WTC11 (cell line): ENCODE measurements at regions not wholly inside any gene's neighbourhood (a gene's known extent, or its start where the extent isn't known, plus 50 kb on each side); places are given as distances from the start of the nearest gene placed in this dataset.
"Not testable (repeated sequence)": the region's sequence is repeated elsewhere in the genome, so short reads cannot be mapped to it uniquely, and the experiment has no call there.

Experiments used
- ATAC-seq: fragments of 200-7000 bp; cut with Tn5 transposase; 2 replicates; pipeline ENCODE4 v1.10.0; 2021; ENCODE audit warnings: mild to moderate bottlenecking, moderate library complexity
- CTCF ChIA-PET: fragments of 300-600 bp; sonication (Branson Sonifier 250); formaldehyde crosslinking; loops from one replicate; lab custom pipeline; 2021; ENCODE audit warnings: antibody characterized with exemption; lab: Charles Lee
- POLR2A ChIA-PET: fragments of 350-600 bp; sonication (Branson Sonifier 250); formaldehyde crosslinking; loops from one replicate; lab custom pipeline; 2021; ENCODE audit warnings: antibody characterized with exemption; lab: Charles Lee
- DNase-seq: peaks from one replicate; pipeline ENCODE4 v3.0.0; 2021; ENCODE audit warnings: low spot score
- H3K27ac Mint-ChIP-seq: 2 replicates; pipeline ENCODE4 v1.8.0; 2021; ENCODE audit warnings: mixed read lengths
- H3K27me3 Mint-ChIP-seq: 2 replicates; pipeline ENCODE4 v1.8.0; 2021; ENCODE audit warnings: low read depth, mild to moderate bottlenecking, moderate library complexity, mixed read lengths
- H3K36me3 Mint-ChIP-seq: 2 replicates; pipeline ENCODE4 v1.8.0; 2021; ENCODE audit warnings: mixed read lengths
- H3K4me1 Mint-ChIP-seq: 2 replicates; pipeline ENCODE4 v1.8.0; 2022; ENCODE audit warnings: mixed read lengths
- H3K4me3 Mint-ChIP-seq: 2 replicates; pipeline ENCODE4 v1.8.0; 2021; ENCODE audit warnings: mild to moderate bottlenecking, moderate library complexity, mixed read lengths
- H3K9me3 Mint-ChIP-seq: 2 replicates; pipeline ENCODE4 v1.8.0; 2021; ENCODE audit warnings: mixed read lengths
- CREB1 ChIP-seq: sonication (generic); formaldehyde crosslinking; IDR thresholded peaks from 2 replicates; pipeline ENCODE4 v1.8.0; 2023; ENCODE audit warnings: mild to moderate bottlenecking, missing genetic modification reagents
- ELF4 ChIP-seq: sonication (generic); formaldehyde crosslinking; IDR thresholded peaks from 2 replicates; pipeline ENCODE4 v1.8.1; 2022; ENCODE audit warnings: low read depth, mild to moderate bottlenecking, moderate library complexity, missing genetic modification reagents
- FOXJ3 ChIP-seq: sonication (generic); formaldehyde crosslinking; IDR thresholded peaks from 2 replicates; pipeline ENCODE4 v1.9.0; 2021; ENCODE audit warnings: missing genetic modification reagents, mild to moderate bottlenecking, borderline replicate concordance
- FOXP1 ChIP-seq: sonication (generic); formaldehyde crosslinking; IDR thresholded peaks from 2 replicates; pipeline ENCODE4 v1.8.0; 2022; ENCODE audit warnings: missing genetic modification reagents, mild to moderate bottlenecking, moderate library complexity, borderline replicate concordance
- KAT7 ChIP-seq: sonication (generic); formaldehyde crosslinking; IDR thresholded peaks from 2 replicates; pipeline ENCODE4 v1.8.1; 2023; ENCODE audit warnings: missing genetic modification reagents, mild to moderate bottlenecking, borderline replicate concordance
- MXD4 ChIP-seq: fragments of 250-450 bp; sonication (Bioruptor Pico); IDR thresholded peaks from 2 replicates; pipeline ENCODE4 v1.8.0; 2021; ENCODE audit warnings: mild to moderate bottlenecking, moderate library complexity, borderline replicate concordance
- NFATC4 ChIP-seq: fragments of 250-450 bp; sonication (Bioruptor Pico); IDR thresholded peaks from 2 replicates; pipeline ENCODE4 v1.9.0; 2021; ENCODE audit warnings: mild to moderate bottlenecking
- NFE2L1 ChIP-seq: sonication (generic); formaldehyde crosslinking; IDR thresholded peaks from 2 replicates; pipeline ENCODE4 v1.8.1; 2023; ENCODE audit warnings: missing genetic modification reagents
- NFYB ChIP-seq: sonication (generic); formaldehyde crosslinking; conservative IDR thresholded peaks from 2 replicates; pipeline ENCODE4 v1.8.0; 2022; ENCODE audit warnings: low read depth, missing genetic modification reagents
- RELA ChIP-seq: sonication (generic); formaldehyde crosslinking; IDR thresholded peaks from 2 replicates; pipeline ENCODE4 v1.8.1; 2022; ENCODE audit warnings: missing genetic modification reagents, mild to moderate bottlenecking, borderline replicate concordance
- SOX15 ChIP-seq: fragments of 250-450 bp; sonication (Bioruptor Pico); IDR thresholded peaks from 2 replicates; pipeline ENCODE4 v1.9.0; 2021; ENCODE audit warnings: mild to moderate bottlenecking
- SP1 ChIP-seq: sonication (generic); formaldehyde crosslinking; conservative IDR thresholded peaks from 2 replicates; pipeline ENCODE4 v1.8.1; 2022; ENCODE audit warnings: missing genetic modification reagents
- ZBTB21 ChIP-seq: sonication (generic); formaldehyde crosslinking; IDR thresholded peaks from 2 replicates; pipeline ENCODE4 v1.8.1; 2023; ENCODE audit warnings: mild to moderate bottlenecking, missing genetic modification reagents, borderline replicate concordance
- ZNF219 ChIP-seq: sonication (generic); formaldehyde crosslinking; IDR thresholded peaks from 2 replicates; pipeline ENCODE4 v1.8.0; 2023; ENCODE audit warnings: missing genetic modification reagents, mild to moderate bottlenecking, borderline replicate concordance
- ZNF263 ChIP-seq: sonication (generic); formaldehyde crosslinking; IDR thresholded peaks from 2 replicates; pipeline ENCODE4 v1.8.1; 2022; ENCODE audit warnings: low read depth, mild to moderate bottlenecking, moderate library complexity, missing genetic modification reagents
- ZNF423 ChIP-seq: fragments of 250-450 bp; sonication (Bioruptor Pico); IDR thresholded peaks from 2 replicates; pipeline ENCODE4 v2.1.2; 2022; ENCODE audit warnings: mild to moderate bottlenecking, moderate library complexity
- TF ChIP-seq, protein P1 (sequence below): sonication (generic); formaldehyde crosslinking; IDR thresholded peaks from 2 replicates; pipeline ENCODE4 v1.8.1; 2023; ENCODE audit warnings: mild to moderate bottlenecking, missing genetic modification reagents, moderate library complexity
- TF ChIP-seq, protein P2 (sequence below): fragments of 200-600 bp; IDR thresholded peaks from 2 replicates; pipeline ENCODE4 v1.8.0; 2022; ENCODE audit warnings: antibody characterized with exemption
- TF ChIP-seq, protein P3 (sequence below): fragments of 250-450 bp; sonication (Bioruptor Pico); conservative IDR thresholded peaks from 2 replicates; pipeline ENCODE4 v1.9.0; 2021; ENCODE audit warnings: mild to moderate bottlenecking
- TF ChIP-seq, protein P4 (sequence below): sonication (generic); formaldehyde crosslinking; IDR thresholded peaks from 2 replicates; pipeline ENCODE4 v1.8.0; 2022; ENCODE audit warnings: mild to moderate bottlenecking, missing genetic modification reagents
- TF ChIP-seq, protein P5 (sequence below): sonication (generic); formaldehyde crosslinking; IDR thresholded peaks from 2 replicates; pipeline ENCODE4 v1.8.0; 2023; ENCODE audit warnings: missing genetic modification reagents
- TF ChIP-seq, protein P6 (sequence below): fragments of 250-450 bp; sonication (Bioruptor Pico); IDR thresholded peaks from 2 replicates; pipeline ENCODE4 v1.8.0; 2021; ENCODE audit warnings: mild to moderate bottlenecking
- TF ChIP-seq, protein P7 (sequence below): sonication (generic); formaldehyde crosslinking; IDR thresholded peaks from 2 replicates; pipeline ENCODE4 v1.8.1; 2022; ENCODE audit warnings: low read depth, mild to moderate bottlenecking, moderate library complexity, missing genetic modification reagents, borderline replicate concordance

DNA sequence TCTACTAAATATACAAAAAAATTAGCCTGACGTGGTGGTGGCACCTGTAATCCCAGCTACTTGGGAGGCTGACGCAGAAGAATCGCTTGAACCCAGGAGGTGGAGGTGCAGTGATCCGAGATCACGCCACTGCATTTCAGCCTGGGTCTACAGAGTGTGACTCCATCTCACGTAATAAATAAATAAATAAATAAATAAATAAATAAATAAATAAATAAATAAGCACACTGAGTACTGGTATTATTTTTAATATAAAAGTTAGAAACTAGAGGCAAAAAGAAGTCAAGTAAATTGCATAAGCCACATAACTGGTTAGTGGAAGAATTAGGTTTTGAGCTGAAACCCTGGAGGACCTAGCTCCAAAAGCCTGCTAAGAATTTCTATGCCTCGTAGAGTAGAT, 1262.7 kb upstream of the PABPC4L start (continued):
- TF ChIP-seq, protein P1, sequence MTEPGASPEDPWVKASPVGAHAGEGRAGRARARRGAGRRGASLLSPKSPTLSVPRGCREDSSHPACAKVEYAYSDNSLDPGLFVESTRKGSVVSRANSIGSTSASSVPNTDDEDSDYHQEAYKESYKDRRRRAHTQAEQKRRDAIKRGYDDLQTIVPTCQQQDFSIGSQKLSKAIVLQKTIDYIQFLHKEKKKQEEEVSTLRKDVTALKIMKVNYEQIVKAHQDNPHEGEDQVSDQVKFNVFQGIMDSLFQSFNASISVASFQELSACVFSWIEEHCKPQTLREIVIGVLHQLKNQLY (CRISPR knock-in tag): no peak
- TF ChIP-seq, protein P2, sequence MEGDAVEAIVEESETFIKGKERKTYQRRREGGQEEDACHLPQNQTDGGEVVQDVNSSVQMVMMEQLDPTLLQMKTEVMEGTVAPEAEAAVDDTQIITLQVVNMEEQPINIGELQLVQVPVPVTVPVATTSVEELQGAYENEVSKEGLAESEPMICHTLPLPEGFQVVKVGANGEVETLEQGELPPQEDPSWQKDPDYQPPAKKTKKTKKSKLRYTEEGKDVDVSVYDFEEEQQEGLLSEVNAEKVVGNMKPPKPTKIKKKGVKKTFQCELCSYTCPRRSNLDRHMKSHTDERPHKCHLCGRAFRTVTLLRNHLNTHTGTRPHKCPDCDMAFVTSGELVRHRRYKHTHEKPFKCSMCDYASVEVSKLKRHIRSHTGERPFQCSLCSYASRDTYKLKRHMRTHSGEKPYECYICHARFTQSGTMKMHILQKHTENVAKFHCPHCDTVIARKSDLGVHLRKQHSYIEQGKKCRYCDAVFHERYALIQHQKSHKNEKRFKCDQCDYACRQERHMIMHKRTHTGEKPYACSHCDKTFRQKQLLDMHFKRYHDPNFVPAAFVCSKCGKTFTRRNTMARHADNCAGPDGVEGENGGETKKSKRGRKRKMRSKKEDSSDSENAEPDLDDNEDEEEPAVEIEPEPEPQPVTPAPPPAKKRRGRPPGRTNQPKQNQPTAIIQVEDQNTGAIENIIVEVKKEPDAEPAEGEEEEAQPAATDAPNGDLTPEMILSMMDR: no peak
- TF ChIP-seq NFATC4: no peak
- TF ChIP-seq, protein P3, sequence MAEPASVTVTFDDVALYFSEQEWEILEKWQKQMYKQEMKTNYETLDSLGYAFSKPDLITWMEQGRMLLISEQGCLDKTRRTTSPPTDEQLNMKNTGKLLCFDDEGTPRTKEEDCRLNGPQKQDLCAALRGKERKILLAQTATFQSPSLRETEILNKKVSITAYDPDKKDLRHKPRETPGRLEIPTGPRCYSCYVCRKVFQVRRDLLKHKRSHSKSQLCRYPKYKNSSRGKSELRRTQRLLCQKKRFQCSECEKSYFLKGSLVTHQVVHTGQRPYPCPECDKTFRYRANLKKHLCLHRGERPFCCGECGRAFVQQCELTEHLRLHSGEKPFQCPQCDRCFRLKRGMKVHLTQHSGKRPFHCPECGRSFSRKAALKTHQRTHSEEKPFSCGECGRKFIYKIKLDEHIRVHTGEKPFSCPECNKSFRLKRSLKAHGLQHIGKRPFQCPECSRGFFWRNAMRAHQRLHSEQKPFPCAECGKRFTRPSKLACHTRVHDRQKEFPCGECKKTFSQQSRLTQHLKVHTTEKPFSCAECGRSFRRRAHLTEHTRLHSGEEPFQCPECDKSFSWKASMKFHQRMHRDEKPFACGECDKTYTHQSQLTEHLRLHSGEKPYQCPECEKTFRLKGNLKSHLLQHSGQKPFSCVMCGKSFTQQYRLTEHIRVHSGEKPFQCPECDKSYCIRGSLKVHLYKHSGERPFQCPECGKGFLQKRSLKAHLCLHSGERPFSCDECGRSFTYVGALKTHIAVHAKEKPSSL: no peak

DNA sequence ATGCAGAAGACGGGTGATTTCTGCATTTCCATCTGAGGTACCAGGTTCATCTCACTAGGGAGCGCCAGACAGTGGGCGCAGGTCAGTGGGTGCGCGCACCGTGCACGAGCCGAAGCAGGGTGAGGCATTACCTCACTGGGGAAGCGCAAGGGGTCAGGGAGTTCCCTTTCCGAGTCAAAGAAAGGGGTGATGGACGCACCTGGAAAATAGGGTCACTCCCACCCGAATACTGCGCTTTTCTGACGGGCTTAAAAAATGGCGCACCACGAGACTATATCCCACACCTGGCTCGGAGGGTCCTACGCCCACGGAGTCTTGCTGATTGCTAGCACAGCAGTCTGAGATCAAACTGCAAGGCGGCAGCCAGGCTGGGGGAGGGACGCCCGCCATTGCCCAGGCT, 1246.0 kb upstream of the PABPC4L start:
- H3K9me3 Mint-ChIP-seq, H3K27me3 Mint-ChIP-seq, ATAC-seq, DNase-seq, H3K27ac Mint-ChIP-seq, H3K36me3 Mint-ChIP-seq, POLR2A ChIA-PET, H3K4me1 Mint-ChIP-seq, CTCF ChIA-PET: not testable (repeated sequence)
- H3K4me3 Mint-ChIP-seq: peak overlapping the region; percentile 35

DNA sequence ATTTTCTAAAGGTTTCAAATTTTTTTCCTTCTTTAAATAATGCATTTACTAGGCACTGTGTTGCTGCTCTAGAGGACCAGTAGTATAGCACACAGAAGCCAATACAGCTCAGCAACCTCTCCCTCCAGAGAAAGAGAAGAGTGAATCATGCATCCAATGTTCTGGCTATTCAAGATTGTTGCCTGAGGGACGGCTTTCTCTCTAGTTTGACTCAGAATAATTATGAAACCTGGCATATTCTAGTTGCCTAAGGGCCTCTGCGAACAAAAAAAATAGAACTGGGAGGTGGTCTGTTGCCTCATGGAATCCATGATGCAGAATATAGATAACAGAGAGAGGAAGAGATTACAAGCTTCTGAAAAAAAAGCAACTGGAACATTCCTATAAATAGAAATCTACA, 1233.3 kb upstream of the PABPC4L start:
- no peak for DNase-seq
- no peak overlapping the region for H3K4me3 Mint-ChIP-seq
- ATAC-seq: no peak
- peaks cover 12% of the 10 kb centered on the region for H3K36me3 Mint-ChIP-seq
- TF ChIP-seq FOXJ3: no peak
- no peak for TF ChIP-seq ZNF423 (CRISPR knock-in tag)
- no peak for TF ChIP-seq ZBTB21 (CRISPR knock-in tag)
- no peak for TF ChIP-seq ZNF219 (CRISPR knock-in tag)
- TF ChIP-seq CREB1 (CRISPR knock-in tag): no peak
- TF ChIP-seq MXD4 (CRISPR knock-in tag): no peak
- no peak for TF ChIP-seq KAT7 (CRISPR knock-in tag)
- no peak for TF ChIP-seq FOXP1 (CRISPR knock-in tag)
- no peak for TF ChIP-seq NFATC4
- TF ChIP-seq SP1: no peak
- TF ChIP-seq NFYB (CRISPR knock-in tag): no peak
- TF ChIP-seq NFE2L1 (CRISPR knock-in tag): no peak
- no peak overlapping the region for H3K27ac Mint-ChIP-seq
- H3K4me1 Mint-ChIP-seq: no peaks in the 10 kb centered on the region
- peaks cover 40% of the 10 kb centered on the region for H3K9me3 Mint-ChIP-seq
- ChIA-PET CTCF (no interaction called here), POLR2A (no interaction called here)
- H3K27me3 Mint-ChIP-seq: no peaks in the 10 kb centered on the region

DNA sequence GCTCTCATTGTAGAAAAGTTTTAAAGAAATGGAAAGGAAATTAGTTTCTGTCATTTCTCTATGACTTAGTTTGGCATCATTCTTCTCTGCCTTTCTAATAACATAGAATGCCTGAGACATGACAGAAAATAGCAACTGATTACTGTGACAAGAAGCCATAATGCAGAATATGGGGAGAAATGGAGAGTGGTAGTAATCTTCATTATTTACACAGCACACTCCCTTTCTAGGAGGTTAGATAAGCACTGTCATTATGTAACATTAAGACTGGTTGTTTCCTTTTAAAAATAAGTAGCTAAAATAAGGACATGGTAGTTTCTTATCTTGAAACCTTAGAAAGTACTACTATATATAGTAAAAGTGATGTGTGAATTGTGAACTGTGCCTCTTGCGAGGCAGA, 1227.9 kb upstream of the PABPC4L start:
- CTCF ChIA-PET: no interaction called here
- Mint-ChIP-seq H3K9me3 (no peaks in the 10 kb centered on the region), H3K27me3 (no peaks in the 10 kb centered on the region), H3K27ac (no peak overlapping the region), H3K4me3 (no peak overlapping the region), H3K4me1 (no peaks in the 10 kb centered on the region), H3K36me3 (no peaks in the 10 kb centered on the region)
- POLR2A ChIA-PET: no interaction called here
- no peak for DNase-seq
- no peak for ATAC-seq
- TF ChIP-seq SOX15 (CRISPR knock-in tag) (no peak), ZNF263 (no peak), MXD4 (CRISPR knock-in tag) (no peak), ELF4 (CRISPR knock-in tag) (no peak), RELA (no peak)
- TF ChIP-seq, protein P4, sequence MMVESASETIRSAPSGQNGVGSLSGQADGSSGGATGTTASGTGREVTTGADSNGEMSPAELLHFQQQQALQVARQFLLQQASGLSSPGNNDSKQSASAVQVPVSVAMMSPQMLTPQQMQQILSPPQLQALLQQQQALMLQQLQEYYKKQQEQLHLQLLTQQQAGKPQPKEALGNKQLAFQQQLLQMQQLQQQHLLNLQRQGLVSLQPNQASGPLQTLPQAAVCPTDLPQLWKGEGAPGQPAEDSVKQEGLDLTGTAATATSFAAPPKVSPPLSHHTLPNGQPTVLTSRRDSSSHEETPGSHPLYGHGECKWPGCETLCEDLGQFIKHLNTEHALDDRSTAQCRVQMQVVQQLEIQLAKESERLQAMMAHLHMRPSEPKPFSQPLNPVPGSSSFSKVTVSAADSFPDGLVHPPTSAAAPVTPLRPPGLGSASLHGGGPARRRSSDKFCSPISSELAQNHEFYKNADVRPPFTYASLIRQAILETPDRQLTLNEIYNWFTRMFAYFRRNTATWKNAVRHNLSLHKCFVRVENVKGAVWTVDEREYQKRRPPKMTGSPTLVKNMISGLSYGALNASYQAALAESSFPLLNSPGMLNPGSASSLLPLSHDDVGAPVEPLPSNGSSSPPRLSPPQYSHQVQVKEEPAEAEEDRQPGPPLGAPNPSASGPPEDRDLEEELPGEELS: no peak
- TF ChIP-seq, protein P5, sequence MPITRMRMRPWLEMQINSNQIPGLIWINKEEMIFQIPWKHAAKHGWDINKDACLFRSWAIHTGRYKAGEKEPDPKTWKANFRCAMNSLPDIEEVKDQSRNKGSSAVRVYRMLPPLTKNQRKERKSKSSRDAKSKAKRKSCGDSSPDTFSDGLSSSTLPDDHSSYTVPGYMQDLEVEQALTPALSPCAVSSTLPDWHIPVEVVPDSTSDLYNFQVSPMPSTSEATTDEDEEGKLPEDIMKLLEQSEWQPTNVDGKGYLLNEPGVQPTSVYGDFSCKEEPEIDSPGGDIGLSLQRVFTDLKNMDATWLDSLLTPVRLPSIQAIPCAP: no peak
- TF ChIP-seq, protein P6, sequence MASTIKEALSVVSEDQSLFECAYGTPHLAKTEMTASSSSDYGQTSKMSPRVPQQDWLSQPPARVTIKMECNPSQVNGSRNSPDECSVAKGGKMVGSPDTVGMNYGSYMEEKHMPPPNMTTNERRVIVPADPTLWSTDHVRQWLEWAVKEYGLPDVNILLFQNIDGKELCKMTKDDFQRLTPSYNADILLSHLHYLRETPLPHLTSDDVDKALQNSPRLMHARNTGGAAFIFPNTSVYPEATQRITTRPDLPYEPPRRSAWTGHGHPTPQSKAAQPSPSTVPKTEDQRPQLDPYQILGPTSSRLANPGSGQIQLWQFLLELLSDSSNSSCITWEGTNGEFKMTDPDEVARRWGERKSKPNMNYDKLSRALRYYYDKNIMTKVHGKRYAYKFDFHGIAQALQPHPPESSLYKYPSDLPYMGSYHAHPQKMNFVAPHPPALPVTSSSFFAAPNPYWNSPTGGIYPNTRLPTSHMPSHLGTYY (CRISPR knock-in tag): no peak
- TF ChIP-seq, protein P7, sequence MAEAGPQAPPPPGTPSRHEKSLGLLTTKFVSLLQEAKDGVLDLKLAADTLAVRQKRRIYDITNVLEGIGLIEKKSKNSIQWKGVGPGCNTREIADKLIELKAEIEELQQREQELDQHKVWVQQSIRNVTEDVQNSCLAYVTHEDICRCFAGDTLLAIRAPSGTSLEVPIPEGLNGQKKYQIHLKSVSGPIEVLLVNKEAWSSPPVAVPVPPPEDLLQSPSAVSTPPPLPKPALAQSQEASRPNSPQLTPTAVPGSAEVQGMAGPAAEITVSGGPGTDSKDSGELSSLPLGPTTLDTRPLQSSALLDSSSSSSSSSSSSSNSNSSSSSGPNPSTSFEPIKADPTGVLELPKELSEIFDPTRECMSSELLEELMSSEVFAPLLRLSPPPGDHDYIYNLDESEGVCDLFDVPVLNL (CRISPR knock-in tag): no peak
